ENCODE measurements at regions not wholly inside any gene's neighbourhood (a gene's known extent, or its start where the extent isn't known, plus 50 kb on each side); places are given as distances from the start of the nearest gene placed in this dataset.

DNA sequence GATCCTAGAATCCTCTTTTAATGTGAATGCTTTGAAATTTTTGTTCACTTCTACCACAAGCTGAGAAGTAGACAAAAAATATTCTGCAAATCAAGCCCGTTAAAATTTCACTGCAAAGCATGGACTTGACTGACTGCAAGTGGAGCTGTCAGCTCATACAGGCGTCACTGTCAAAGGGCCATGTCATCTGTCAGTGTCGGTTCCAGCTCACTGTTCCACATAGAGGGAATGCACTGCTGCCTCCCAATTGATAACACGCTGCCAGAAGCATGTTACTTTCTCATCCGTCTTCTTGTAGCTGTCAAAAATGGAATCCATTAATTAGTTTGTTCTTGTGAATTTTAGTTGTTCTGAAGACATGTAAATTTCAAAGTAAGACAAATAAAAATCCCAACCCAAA is 50.4 kb upstream of the FBXL4 start:
- H3K27ac ChIP-seq, result no peak overlapping the region
- no peak for DNase-seq (ENCODE audit: low spot score)

More for the DNA sequence above, 50.4 kb upstream of the FBXL4 start:
- TF ChIP-seq, protein P1, sequence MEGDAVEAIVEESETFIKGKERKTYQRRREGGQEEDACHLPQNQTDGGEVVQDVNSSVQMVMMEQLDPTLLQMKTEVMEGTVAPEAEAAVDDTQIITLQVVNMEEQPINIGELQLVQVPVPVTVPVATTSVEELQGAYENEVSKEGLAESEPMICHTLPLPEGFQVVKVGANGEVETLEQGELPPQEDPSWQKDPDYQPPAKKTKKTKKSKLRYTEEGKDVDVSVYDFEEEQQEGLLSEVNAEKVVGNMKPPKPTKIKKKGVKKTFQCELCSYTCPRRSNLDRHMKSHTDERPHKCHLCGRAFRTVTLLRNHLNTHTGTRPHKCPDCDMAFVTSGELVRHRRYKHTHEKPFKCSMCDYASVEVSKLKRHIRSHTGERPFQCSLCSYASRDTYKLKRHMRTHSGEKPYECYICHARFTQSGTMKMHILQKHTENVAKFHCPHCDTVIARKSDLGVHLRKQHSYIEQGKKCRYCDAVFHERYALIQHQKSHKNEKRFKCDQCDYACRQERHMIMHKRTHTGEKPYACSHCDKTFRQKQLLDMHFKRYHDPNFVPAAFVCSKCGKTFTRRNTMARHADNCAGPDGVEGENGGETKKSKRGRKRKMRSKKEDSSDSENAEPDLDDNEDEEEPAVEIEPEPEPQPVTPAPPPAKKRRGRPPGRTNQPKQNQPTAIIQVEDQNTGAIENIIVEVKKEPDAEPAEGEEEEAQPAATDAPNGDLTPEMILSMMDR (IDR thresholded peaks at IDR 0.05), result no peak
- no peak overlapping the region for H3K4me3 ChIP-seq
